ENCODE measurements at regions not wholly inside any gene's neighbourhood (a gene's known extent, or its start where the extent isn't known, plus 50 kb on each side); places are given as distances from the start of the nearest gene placed in this dataset.

DNA sequence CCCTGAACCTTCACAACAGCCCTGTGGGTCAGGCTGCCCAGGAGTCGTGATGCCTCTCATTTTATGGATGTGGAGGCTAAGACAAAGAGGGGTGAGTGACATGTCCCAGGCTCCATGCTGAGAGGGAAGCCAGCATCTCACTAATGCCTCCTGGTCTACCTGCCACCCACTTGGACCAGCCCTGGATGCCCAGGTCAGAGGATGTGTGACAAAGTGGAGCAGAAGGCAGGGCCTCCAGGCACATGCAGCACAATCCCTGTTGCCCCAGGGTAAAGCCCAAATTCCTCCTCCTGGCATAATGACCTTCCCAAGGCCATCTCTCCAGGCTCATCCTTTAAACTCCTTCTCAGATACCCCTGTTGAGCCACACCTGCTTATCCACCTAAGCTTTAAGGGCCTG lies 51.4 kb upstream of the XPA start:
- H3K4me2 ChIP-seq (ENCODE audit: insufficient read depth, low read length), result no peak overlapping the region
- H3K9ac ChIP-seq (ENCODE audit: insufficient read depth in 1 of 2, low read depth in 2 of 2, low read length in 2 of 2), result no peak overlapping the region
- no peak overlapping the region for H3K27ac ChIP-seq (ENCODE audit: extremely low read depth, low read depth, low read length)
- no peak overlapping the region for H3K4me3 ChIP-seq
- 0% methylated on average over 1 of the region's 1 CpG for WGBS (ENCODE audit: insufficient coverage, low coverage, missing lambda C conversion rate)
- in situ Hi-C loops (cut with MboI) (no loop called here), intact Hi-C loops (cut with micrococcal nuclease) (no loop called here)
- H3K27me3 ChIP-seq (ENCODE audit: control insufficient read depth in 2 of 2, insufficient read depth in 2 of 2, low read length in 2 of 2), result peaks cover 2 to 32% of the 10 kb centered on the region in 2 experiments; a peak in 4 of 5 replicates
- no peaks in the 10 kb centered on the region for H4K20me1 ChIP-seq (replicated peaks; ENCODE audit: control insufficient read depth, insufficient read depth, low read length)
- ATAC-seq (no peak), FAIRE-seq (no peak), DNase-seq (ENCODE audit: extremely low read depth in 1 of 4, low spot score in 3 of 4) (no peak)
- peaks cover 0 to 3% of the 10 kb centered on the region in 2 experiments; a peak in 2 of 5 replicates for H3K4me1 ChIP-seq (replicated peaks in 1 of 2; ENCODE audit: control insufficient read depth in 2 of 2, insufficient read depth in 2 of 2, low read length in 2 of 2)
- TF ChIP-seq ZNF134 (CRISPR knock-in tag; conservative IDR thresholded peaks at IDR 0.05) (no peak), KDM4B (IDR thresholded peaks at IDR 0.05; ENCODE audit: borderline replicate concordance in 2 of 2, low read depth in 1 of 2) (no peak), CAMTA2 (CRISPR knock-in tag; conservative IDR thresholded peaks at IDR 0.05) (no peak), SNRNP70 (optimal IDR thresholded peaks at IDR 0.05; ENCODE audit: low read depth, low read length) (no peak), TCF15 (CRISPR knock-in tag; IDR thresholded peaks at IDR 0.05) (no peak), ZHX1 (conservative IDR thresholded peaks at IDR 0.05; ENCODE audit: low read length) (no peak), ZNF212 (CRISPR knock-in tag; IDR thresholded peaks at IDR 0.05) (no peak), ZNF224 (CRISPR knock-in tag; IDR thresholded peaks at IDR 0.05) (no peak), XRCC4 (IDR thresholded peaks at IDR 0.05; ENCODE audit: extremely low read depth, insufficient read depth, insufficient read length) (no peak), ZNF133 (CRISPR knock-in tag; IDR thresholded peaks at IDR 0.05) (no peak), POU5F1 (IDR thresholded peaks at IDR 0.05; ENCODE audit: borderline replicate concordance, low read depth, low read length, partially characterized antibody) (no peak)
- BruUV-seq (replicated peaks), result no TSS peak
- no peak overlapping the region for H2AFZ ChIP-seq (ENCODE audit: low read depth, low read length)
- ChIA-PET CTCF (ENCODE audit: low intra/inter-chr PET ratio) (no interaction called here), POLR2A (interaction anchor here (0.8 to 1.3 kb wide), 2 partner anchors 10 to 298 kb away, joined by 3 read pairs; no protein-coding TSS in a partner anchor)
- H3K9me3 ChIP-seq (replicated peaks; ENCODE audit: control insufficient read depth, insufficient read depth, low read depth, low read length), result no peaks in the 10 kb centered on the region
- H3K36me3 ChIP-seq (ENCODE audit: control insufficient read depth, insufficient read depth, low read length), result no peaks in the 10 kb centered on the region
- no peaks in the 10 kb centered on the region for H3K9me1 ChIP-seq (ENCODE audit: control insufficient read depth, insufficient read depth, low read length)
- no peaks in the 10 kb centered on the region for H3K79me2 ChIP-seq (ENCODE audit: control insufficient read depth, insufficient read depth, low read length)
